ENCODE measurements at regions not wholly inside any gene's neighbourhood (a gene's known extent, or its start where the extent isn't known, plus 50 kb on each side); places are given as distances from the start of the nearest gene placed in this dataset.

- no peak for TF ChIP-seq CTCF (IDR thresholded peaks at IDR 0.05; ENCODE audit: insufficient read depth, missing control alignments)
- DNase-seq (ENCODE audit: insufficient read length, low spot score), result no peak
- FAIRE-seq, result no peak
These were observed 123.8 kb upstream of the CCDC179 start for GRCh38 chr11:22984045-22984444.

- DNase-seq (ENCODE audit: insufficient read length, low spot score) (no peak), FAIRE-seq (no peak)
- no peak for TF ChIP-seq CTCF (IDR thresholded peaks at IDR 0.05; ENCODE audit: insufficient read depth, missing control alignments)
These were observed 129.1 kb upstream of the CCDC179 start for GRCh38 chr11:22989371-22989770.

GRCh38 chr11:22991196-22991595 is 130.9 kb upstream of the CCDC179 start:
- FAIRE-seq (no peak), DNase-seq (ENCODE audit: insufficient read length, low spot score) (no peak)
- TF ChIP-seq CTCF (IDR thresholded peaks at IDR 0.05; ENCODE audit: insufficient read depth, missing control alignments), result no peak

DNA sequence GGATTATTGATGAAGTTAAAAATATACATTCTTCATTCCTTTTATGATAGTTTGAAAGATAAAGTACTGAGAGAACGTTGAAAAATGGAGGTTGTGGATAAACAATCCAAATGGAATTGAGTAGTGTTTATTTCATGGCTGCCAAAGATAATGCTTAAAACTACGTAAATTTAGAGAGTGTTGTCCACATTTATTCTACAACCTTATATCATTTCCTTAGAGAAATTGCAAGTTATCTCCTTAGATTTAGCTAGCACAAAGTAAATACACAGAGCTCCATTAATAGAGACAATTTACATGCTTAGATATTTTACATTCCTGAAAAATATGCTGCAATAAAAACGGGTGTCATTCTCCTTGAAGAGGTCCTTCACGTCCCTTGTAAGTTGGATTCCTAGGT is 146.5 kb upstream of the CCDC179 start:
- FAIRE-seq (no peak), DNase-seq (ENCODE audit: insufficient read length, low spot score) (no peak)
- no peak for TF ChIP-seq CTCF (IDR thresholded peaks at IDR 0.05; ENCODE audit: insufficient read depth, missing control alignments)

DNA sequence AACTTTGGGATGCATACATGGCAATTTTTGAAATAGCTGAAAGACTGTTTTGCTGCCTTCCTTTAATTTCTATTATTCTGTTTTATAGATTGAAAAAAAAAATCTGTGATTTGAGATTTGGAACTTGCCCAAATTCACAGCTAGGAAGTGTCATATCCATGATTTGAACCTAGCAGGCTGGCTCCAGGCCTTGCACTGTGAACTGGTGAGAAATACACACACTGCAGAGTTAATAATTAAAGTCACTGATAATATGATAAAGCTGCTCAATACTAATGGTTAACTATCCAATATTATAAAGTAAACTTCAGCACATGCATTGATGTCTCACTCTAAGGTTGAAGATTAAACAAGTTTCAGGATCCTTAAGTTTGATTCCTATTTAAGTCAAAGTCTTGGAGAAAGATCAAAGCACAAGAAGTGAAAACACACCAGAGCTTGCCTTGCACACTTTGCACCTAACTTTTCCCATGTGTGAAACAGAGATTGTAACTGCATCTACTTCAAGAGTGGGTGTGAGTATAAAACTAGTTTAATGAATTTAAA is 150.6 kb upstream of the CCDC179 start:
- FAIRE-seq (no peak), DNase-seq (ENCODE audit: insufficient read length, low spot score) (no peak)
- TF ChIP-seq CTCF (IDR thresholded peaks at IDR 0.05; ENCODE audit: insufficient read depth, missing control alignments), result no peak

GRCh38 chr11:23012930-23013329 is 152.7 kb upstream of the CCDC179 start:
- FAIRE-seq, result no peak
- DNase-seq (ENCODE audit: insufficient read length, low spot score), result no peak

More at GRCh38 chr11:23012930-23013329, 152.7 kb upstream of the CCDC179 start:
- TF ChIP-seq CTCF (IDR thresholded peaks at IDR 0.05; ENCODE audit: insufficient read depth, missing control alignments), result no peak

Measured in D721Med (cell line).